ENCODE measurements at regions not wholly inside any gene's neighbourhood (a gene's known extent, or its start where the extent isn't known, plus 50 kb on each side); places are given as distances from the start of the nearest gene placed in this dataset.

GRCh38 chr2:12299431-12299830 lies 417.3 kb upstream of the TRIB2 start:
- no peak overlapping the region for H3K4me3 ChIP-seq (ENCODE audit: low read depth, low read length, poor library complexity, severe bottlenecking)
- H3K9me3 ChIP-seq (ENCODE audit: low read length): no peaks in the 10 kb centered on the region
- POLR2A ChIA-PET: interaction anchor here (0.5 kb wide), 1 partner anchor 707 kb away, joined by 3 read pairs; no protein-coding TSS in a partner anchor
- no peaks in the 10 kb centered on the region for H3K79me2 ChIP-seq (ENCODE audit: insufficient read depth, low read depth, low read length)
- intact Hi-C loops (cut with micrococcal nuclease; ENCODE audit: unreplicated experiment): no loop called here
- H3K27ac ChIP-seq (ENCODE audit: low read depth, low read length, poor library complexity, severe bottlenecking): no peak overlapping the region
- no peaks in the 10 kb centered on the region for H3K9me2 ChIP-seq (ENCODE audit: insufficient read depth, low read length)
- no peak overlapping the region for H2AFZ ChIP-seq (ENCODE audit: low read length)
- no peak overlapping the region for H3K4me2 ChIP-seq (ENCODE audit: low read length)
- TF ChIP-seq EZH2phosphoT487 (IDR thresholded peaks at IDR 0.05; ENCODE audit: borderline replicate concordance, low read depth, low read length) (no peak), CTCF (conservative IDR thresholded peaks at IDR 0.05; ENCODE audit: low read length) (no peak)
- CTCF ChIA-PET (ENCODE audit: unreplicated experiment): no interaction called here
- no peaks in the 10 kb centered on the region for H3K4me1 ChIP-seq (ENCODE audit: insufficient read depth, low read length, poor library complexity, severe bottlenecking)
- DNase-seq (ENCODE audit: low spot score): no peak
- no peaks in the 10 kb centered on the region for H4K20me1 ChIP-seq (ENCODE audit: insufficient read depth, low read length)
- no TSS peak for BruUV-seq (replicated peaks)
- no peaks in the 10 kb centered on the region for H3K36me3 ChIP-seq (ENCODE audit: insufficient read depth, low read length)

DNA sequence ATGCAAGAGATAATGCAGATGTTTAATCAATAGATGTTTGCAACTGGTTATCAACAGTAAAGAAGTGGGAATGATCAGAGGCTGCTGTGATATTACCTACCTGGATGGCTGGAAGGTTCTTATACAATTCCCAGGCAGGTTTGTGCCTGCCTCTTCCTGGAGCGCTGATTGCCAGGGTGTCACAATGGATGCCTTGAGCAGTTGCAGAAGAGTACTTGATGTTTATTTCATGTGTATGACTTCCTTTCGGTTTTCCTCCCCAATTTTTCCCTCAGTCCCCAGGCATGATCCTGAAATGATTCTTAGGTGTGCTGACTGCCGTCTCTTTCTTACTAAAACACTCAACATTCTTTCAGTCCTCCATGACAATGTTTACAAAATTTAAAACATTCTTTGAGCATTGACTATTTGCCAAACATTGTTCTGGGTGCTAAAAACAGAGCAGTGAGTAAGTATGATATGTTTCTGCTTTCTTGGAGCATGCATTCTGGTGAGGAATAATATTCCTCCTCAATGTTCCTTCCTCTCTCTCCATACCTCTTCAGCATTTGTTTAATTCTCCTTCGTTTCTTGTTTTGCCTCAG lies 416.6 kb upstream of the TRIB2 start:
- H3K9me2 ChIP-seq (ENCODE audit: insufficient read depth, low read length): no peaks in the 10 kb centered on the region
- no peaks in the 10 kb centered on the region for H3K9me3 ChIP-seq (ENCODE audit: low read length)
- H3K4me3 ChIP-seq (ENCODE audit: low read depth, low read length, poor library complexity, severe bottlenecking): no peak overlapping the region
- no peaks in the 10 kb centered on the region for H4K20me1 ChIP-seq (ENCODE audit: insufficient read depth, low read length)
- ChIA-PET CTCF (ENCODE audit: unreplicated experiment) (no interaction called here), POLR2A (no interaction called here)
- H3K4me2 ChIP-seq (ENCODE audit: low read length): no peak overlapping the region
- no peaks in the 10 kb centered on the region for H3K36me3 ChIP-seq (ENCODE audit: insufficient read depth, low read length)
- intact Hi-C loops (cut with micrococcal nuclease; ENCODE audit: unreplicated experiment): no loop called here
- DNase-seq (ENCODE audit: low spot score): no peak
- no peaks in the 10 kb centered on the region for H3K4me1 ChIP-seq (ENCODE audit: insufficient read depth, low read length, poor library complexity, severe bottlenecking)
- H2AFZ ChIP-seq (ENCODE audit: low read length): no peak overlapping the region
- no TSS peak for BruUV-seq (replicated peaks)
- no peak overlapping the region for H3K27ac ChIP-seq (ENCODE audit: low read depth, low read length, poor library complexity, severe bottlenecking)
- TF ChIP-seq CTCF (conservative IDR thresholded peaks at IDR 0.05; ENCODE audit: low read length) (no peak), EZH2phosphoT487 (IDR thresholded peaks at IDR 0.05; ENCODE audit: borderline replicate concordance, low read depth, low read length) (no peak)
- no peaks in the 10 kb centered on the region for H3K79me2 ChIP-seq (ENCODE audit: insufficient read depth, low read depth, low read length)

- ChIA-PET CTCF (ENCODE audit: unreplicated experiment) (no interaction called here), POLR2A (interaction anchor here (1.2 kb wide), 1 partner anchor 9 kb away, joined by 3 read pairs; no protein-coding TSS in a partner anchor)
- H4K20me1 ChIP-seq (ENCODE audit: insufficient read depth, low read length): no peaks in the 10 kb centered on the region
- no peak for DNase-seq (ENCODE audit: low spot score)
- H3K4me1 ChIP-seq (ENCODE audit: insufficient read depth, low read length, poor library complexity, severe bottlenecking): no peaks in the 10 kb centered on the region
- BruUV-seq (replicated peaks): no TSS peak
- intact Hi-C loops (cut with micrococcal nuclease; ENCODE audit: unreplicated experiment): no loop called here
- no peak overlapping the region for H2AFZ ChIP-seq (ENCODE audit: low read length)
- H3K4me2 ChIP-seq (ENCODE audit: low read length): no peak overlapping the region
- no peaks in the 10 kb centered on the region for H3K9me3 ChIP-seq (ENCODE audit: low read length)
- H3K36me3 ChIP-seq (ENCODE audit: insufficient read depth, low read length): no peaks in the 10 kb centered on the region
- TF ChIP-seq CTCF (conservative IDR thresholded peaks at IDR 0.05; ENCODE audit: low read length) (no peak), EZH2phosphoT487 (IDR thresholded peaks at IDR 0.05; ENCODE audit: borderline replicate concordance, low read depth, low read length) (no peak)
- no peak overlapping the region for H3K4me3 ChIP-seq (ENCODE audit: low read depth, low read length, poor library complexity, severe bottlenecking)
- no peak overlapping the region for H3K27ac ChIP-seq (ENCODE audit: low read depth, low read length, poor library complexity, severe bottlenecking)
- H3K9me2 ChIP-seq (ENCODE audit: insufficient read depth, low read length): no peaks in the 10 kb centered on the region
- no peaks in the 10 kb centered on the region for H3K79me2 ChIP-seq (ENCODE audit: insufficient read depth, low read depth, low read length)
Observed at GRCh38 chr2:12300927-12301326, 415.8 kb upstream of the TRIB2 start.
